ENCODE measurements at regions not wholly inside any gene's neighbourhood (a gene's known extent, or its start where the extent isn't known, plus 50 kb on each side); places are given as distances from the start of the nearest gene placed in this dataset.

GRCh38 chr17:63224644-63225043 lies 221.5 kb downstream of the CYB561 start:
- no peaks in the 10 kb centered on the region for H3K9me1 ChIP-seq (ENCODE audit: control insufficient read depth, insufficient read depth, low read length)
- ATAC-seq = no peak
- FAIRE-seq = no peak
- H3K4me1 ChIP-seq (replicated peaks in 1 of 2; ENCODE audit: control insufficient read depth in 2 of 2, insufficient read depth in 2 of 2, low read length in 2 of 2) = no peaks in the 10 kb centered on the region
- H3K9me3 ChIP-seq (replicated peaks; ENCODE audit: control insufficient read depth, insufficient read depth, low read depth, low read length) = no peaks in the 10 kb centered on the region
- intact Hi-C loops (cut with micrococcal nuclease) = loop anchor here (10.0 kb wide), 1 partner anchor 180 kb away; no protein-coding TSS in a partner anchor
- CTCF ChIA-PET (ENCODE audit: low intra/inter-chr PET ratio) = no interaction called here
- in situ Hi-C loops (cut with MboI) = no loop called here
- no peak for TF ChIP-seq ZNF639 (CRISPR knock-in tag; conservative IDR thresholded peaks at IDR 0.05 in 1 of 2, IDR thresholded peaks at IDR 0.05 in 1 of 2)
- peak; percentile 74 for TF ChIP-seq FOSL1 (tag; conservative IDR thresholded peaks at IDR 0.05)
- TF ChIP-seq JUN (IDR thresholded peaks at IDR 0.05; ENCODE audit: borderline replicate concordance, low read depth, low read length) = no peak
- TF ChIP-seq JUN (CRISPR knock-in tag; IDR thresholded peaks at IDR 0.05; ENCODE audit: borderline replicate concordance) = no peak
- TF ChIP-seq ZNF780A (CRISPR knock-in tag; IDR thresholded peaks at IDR 0.05) = no peak
- no peak for TF ChIP-seq SMAD3 (CRISPR knock-in tag; conservative IDR thresholded peaks at IDR 0.05)
- no peak for TF ChIP-seq BCOR (IDR thresholded peaks at IDR 0.05)
- peak; percentile 21; the same call in 1 of the 2 replicates for TF ChIP-seq JUND (IDR thresholded peaks at IDR 0.05; ENCODE audit: borderline replicate concordance, low read depth, low read length)
- TF ChIP-seq JUND (tag; IDR thresholded peaks at IDR 0.05; ENCODE audit: borderline replicate concordance, low read depth, low read length) = peak; percentile 14; the same call in 1 of the 3 replicates
- peak; percentile 61 for TF ChIP-seq MEIS2 (IDR thresholded peaks at IDR 0.05; ENCODE audit: partially characterized antibody)
- no peak overlapping the region for H2AFZ ChIP-seq (ENCODE audit: low read depth, low read length)
- no TSS peak for BruUV-seq (replicated peaks)
- H4K20me1 ChIP-seq (replicated peaks; ENCODE audit: control insufficient read depth, insufficient read depth, low read length) = no peaks in the 10 kb centered on the region
- no peaks in the 10 kb centered on the region for H3K36me3 ChIP-seq (ENCODE audit: control insufficient read depth, insufficient read depth, low read length)
- peak in 1 of 4 experiments; percentile 6 for DNase-seq (ENCODE audit: extremely low read depth in 1 of 4, low spot score in 3 of 4)
- no peaks in the 10 kb centered on the region for H3K27me3 ChIP-seq (ENCODE audit: control insufficient read depth in 2 of 2, insufficient read depth in 2 of 2, low read length in 2 of 2)
- H3K79me2 ChIP-seq (ENCODE audit: control insufficient read depth, insufficient read depth, low read length) = no peaks in the 10 kb centered on the region
- POLR2A ChIA-PET = no interaction called here
- H3K4me2 ChIP-seq (ENCODE audit: insufficient read depth, low read length) = no peak overlapping the region
- H3K27ac ChIP-seq (ENCODE audit: extremely low read depth, low read depth, low read length) = no peak overlapping the region
- H3K4me3 ChIP-seq = no peak overlapping the region
- no peak overlapping the region for H3K9ac ChIP-seq (ENCODE audit: insufficient read depth in 1 of 2, low read depth in 2 of 2, low read length in 2 of 2)
